Epithelial cell of proximal tubule (primary cell): ENCODE measurements at regions not wholly inside any gene's neighbourhood (a gene's known extent, or its start where the extent isn't known, plus 50 kb on each side); places are given as distances from the start of the nearest gene placed in this dataset.
"Not testable (repeated sequence)": the region's sequence is repeated elsewhere in the genome, so short reads cannot be mapped to it uniquely, and the experiment has no call there.

Experiments
- DNase-seq: peaks from one replicate; pipeline ENCODE4 v3.0.0-alpha.2; 2011; ENCODE audit warnings: low read depth
- H3K4me3 ChIP-seq: 2 replicates; pipeline ENCODE4 v1.5.1; 2011; ENCODE audit warnings: low read depth, mild to moderate bottlenecking, low read length
- CTCF ChIP-seq: conservative IDR thresholded peaks from 2 replicates; pipeline ENCODE4 v1.5.1; 2012; ENCODE audit warnings: low read depth, mild to moderate bottlenecking, low read length

GRCh38 chr16:5160010-5160409, 62.4 kb upstream of the EEF2KMT start:
- not testable (repeated sequence) for DNase-seq, H3K4me3 ChIP-seq

GRCh38 chr16:5159537-5159936, 61.9 kb upstream of the EEF2KMT start:
- not testable (repeated sequence) for H3K4me3 ChIP-seq, DNase-seq

- DNase-seq = no peak
- H3K4me3 ChIP-seq = no peak overlapping the region
- no peak for TF ChIP-seq CTCF
Observed at GRCh38 chr16:5158494-5158893, 60.9 kb upstream of the EEF2KMT start.

GRCh38 chr16:5156486-5156885, 58.9 kb upstream of the EEF2KMT start:
- H3K4me3 ChIP-seq, DNase-seq: not testable (repeated sequence)

GRCh38 chr16:5154006-5154405, 56.4 kb upstream of the EEF2KMT start:
- DNase-seq, H3K4me3 ChIP-seq: not testable (repeated sequence)

- DNase-seq = not testable (repeated sequence)
Observed at GRCh38 chr16:5151409-5151808, 53.8 kb upstream of the EEF2KMT start.

More at GRCh38 chr16:5151409-5151808, 53.8 kb upstream of the EEF2KMT start:
- not testable (repeated sequence) for H3K4me3 ChIP-seq
